ENCODE measurements at regions not wholly inside any gene's neighbourhood (a gene's known extent, or its start where the extent isn't known, plus 50 kb on each side); places are given as distances from the start of the nearest gene placed in this dataset.
"Not testable (repeated sequence)": the region's sequence is repeated elsewhere in the genome, so short reads cannot be mapped to it uniquely, and the experiment has no call there.

- intact Hi-C loops (cut with DNase I, micrococcal nuclease), result no loop called here
- DNase-seq, result peak in 1 of 3 donors; percentile 45
These were observed 105.0 kb downstream of the OLIG3 start for GRCh38 chr6:137389150-137389704.

DNA sequence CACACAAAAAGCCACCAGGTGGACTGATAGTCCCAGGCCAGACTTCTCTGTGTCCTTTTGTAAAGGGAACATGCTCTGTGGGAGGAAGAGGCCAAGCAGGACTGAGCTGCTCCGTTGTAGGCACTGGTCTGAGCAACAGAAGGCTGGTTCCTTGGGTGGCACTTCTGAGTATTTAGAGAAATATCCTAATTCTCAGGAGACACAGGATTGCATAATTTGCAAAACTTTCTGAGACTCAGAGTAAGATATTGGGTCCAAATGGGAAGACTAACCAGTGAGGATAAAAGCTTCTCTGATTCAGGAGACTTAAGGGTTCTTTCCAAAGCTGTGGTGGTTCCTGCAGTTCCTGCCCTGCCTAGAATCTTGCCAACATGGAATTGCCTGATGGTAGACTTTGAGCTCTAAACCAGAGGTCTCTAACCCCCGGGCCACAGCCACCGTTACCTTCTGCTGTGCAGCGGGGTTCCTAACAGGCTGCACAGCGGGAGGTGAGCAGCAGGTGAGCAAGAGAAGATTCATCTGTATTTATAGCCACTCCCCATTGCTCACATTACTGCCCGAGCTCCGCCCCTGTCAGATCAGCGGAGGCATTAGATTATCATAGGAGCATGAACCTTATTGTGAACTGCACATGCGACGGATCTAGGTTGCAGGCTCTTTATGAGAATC is 107.0 kb downstream of the OLIG3 start:
- DNase-seq, result no peak
- Histone ChIP-seq H3K4me3 (no peak overlapping the region), H3K36me3 (ENCODE audit: low read depth) (no peaks in the 10 kb centered on the region), H3K9me3 (no peaks in the 10 kb centered on the region), H3K4me1 (ENCODE audit: low read depth) (no peaks in the 10 kb centered on the region)
- intact Hi-C loops (cut with DNase I, micrococcal nuclease), result no loop called here
- no peak for ATAC-seq
- TF ChIP-seq, protein P1, sequence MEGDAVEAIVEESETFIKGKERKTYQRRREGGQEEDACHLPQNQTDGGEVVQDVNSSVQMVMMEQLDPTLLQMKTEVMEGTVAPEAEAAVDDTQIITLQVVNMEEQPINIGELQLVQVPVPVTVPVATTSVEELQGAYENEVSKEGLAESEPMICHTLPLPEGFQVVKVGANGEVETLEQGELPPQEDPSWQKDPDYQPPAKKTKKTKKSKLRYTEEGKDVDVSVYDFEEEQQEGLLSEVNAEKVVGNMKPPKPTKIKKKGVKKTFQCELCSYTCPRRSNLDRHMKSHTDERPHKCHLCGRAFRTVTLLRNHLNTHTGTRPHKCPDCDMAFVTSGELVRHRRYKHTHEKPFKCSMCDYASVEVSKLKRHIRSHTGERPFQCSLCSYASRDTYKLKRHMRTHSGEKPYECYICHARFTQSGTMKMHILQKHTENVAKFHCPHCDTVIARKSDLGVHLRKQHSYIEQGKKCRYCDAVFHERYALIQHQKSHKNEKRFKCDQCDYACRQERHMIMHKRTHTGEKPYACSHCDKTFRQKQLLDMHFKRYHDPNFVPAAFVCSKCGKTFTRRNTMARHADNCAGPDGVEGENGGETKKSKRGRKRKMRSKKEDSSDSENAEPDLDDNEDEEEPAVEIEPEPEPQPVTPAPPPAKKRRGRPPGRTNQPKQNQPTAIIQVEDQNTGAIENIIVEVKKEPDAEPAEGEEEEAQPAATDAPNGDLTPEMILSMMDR (IDR thresholded peaks at IDR 0.05), result no peak

More at GRCh38 chr6:137389150-137389704, 105.0 kb downstream of the OLIG3 start:
- peak; percentile 77 for ATAC-seq
- H3K9me3 ChIP-seq, result no peaks in the 10 kb centered on the region
- no peaks in the 10 kb centered on the region for H3K36me3 ChIP-seq (ENCODE audit: low read depth)
- H3K4me3 ChIP-seq, result no peak overlapping the region
- TF ChIP-seq, protein P1 (IDR thresholded peaks at IDR 0.05), result no peak
- H3K4me1 ChIP-seq (ENCODE audit: low read depth), result no peaks in the 10 kb centered on the region

DNA sequence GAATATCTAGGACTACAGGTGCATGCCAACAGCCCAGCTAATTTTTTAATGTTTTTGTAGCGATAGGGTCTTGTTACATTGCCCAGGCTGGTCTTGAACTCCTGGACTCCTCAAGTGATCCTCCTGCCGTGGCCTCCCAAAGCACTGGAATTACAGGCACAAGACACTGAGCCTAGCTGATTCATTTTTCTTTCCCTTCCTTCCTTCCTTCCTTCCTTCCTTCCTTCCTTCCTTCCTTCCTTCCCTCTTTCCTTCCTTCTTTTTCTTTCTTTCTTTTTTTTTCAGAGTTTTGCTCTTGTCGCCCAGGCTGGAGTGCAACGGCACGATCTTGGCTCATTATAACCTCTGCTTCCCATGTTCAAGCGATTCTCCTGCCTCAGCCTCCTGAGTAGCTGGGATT is 110.9 kb downstream of the OLIG3 start:
- H3K9me3 ChIP-seq; intact Hi-C loops (cut with DNase I, micrococcal nuclease); DNase-seq; ATAC-seq; H3K36me3 ChIP-seq (ENCODE audit: low read depth); H3K4me3 ChIP-seq; H3K4me1 ChIP-seq (ENCODE audit: low read depth): not testable (repeated sequence)

- no peaks in the 10 kb centered on the region for H3K4me1 ChIP-seq (ENCODE audit: low read depth)
- TF ChIP-seq, protein P1 (IDR thresholded peaks at IDR 0.05), result no peak
- no peaks in the 10 kb centered on the region for H3K9me3 ChIP-seq
- ATAC-seq (no peak), DNase-seq (no peak)
- H3K4me3 ChIP-seq, result no peak overlapping the region
- no peaks in the 10 kb centered on the region for H3K36me3 ChIP-seq (ENCODE audit: low read depth)
- intact Hi-C loops (cut with DNase I, micrococcal nuclease), result no loop called here
These were observed 116.2 kb downstream of the OLIG3 start for GRCh38 chr6:137378090-137378369.

- ATAC-seq (no peak), DNase-seq (no peak)
- H3K9me3 ChIP-seq, result no peaks in the 10 kb centered on the region
- H3K36me3 ChIP-seq (ENCODE audit: low read depth), result no peaks in the 10 kb centered on the region
- H3K4me1 ChIP-seq (ENCODE audit: low read depth), result no peaks in the 10 kb centered on the region
- intact Hi-C loops (cut with DNase I, micrococcal nuclease), result no loop called here
- H3K4me3 ChIP-seq, result no peak overlapping the region
- TF ChIP-seq, protein P1 (IDR thresholded peaks at IDR 0.05), result no peak
These were observed 120.9 kb downstream of the OLIG3 start for GRCh38 chr6:137373296-137373695.

DNA sequence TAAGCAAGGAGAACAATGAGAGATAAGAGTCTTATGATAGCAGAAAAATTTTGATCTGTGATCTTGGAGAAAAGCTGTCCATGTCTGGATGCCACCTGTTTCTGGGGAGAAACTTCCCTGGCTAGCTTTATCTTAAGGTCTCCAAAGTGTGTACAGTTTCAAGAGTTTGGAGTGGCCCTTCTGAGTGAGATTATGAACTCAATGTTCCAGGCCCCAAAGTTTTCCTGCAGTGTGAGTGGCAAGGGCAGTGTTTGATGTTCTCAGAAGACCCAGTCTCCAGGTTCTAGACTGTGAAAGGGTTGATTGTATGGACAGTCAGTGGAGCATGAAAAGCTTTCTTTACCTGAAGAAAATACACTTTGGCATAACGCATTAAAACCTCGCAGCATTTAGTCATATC is 121.7 kb downstream of the OLIG3 start:
- no peak for ATAC-seq
- TF ChIP-seq, protein P1 (IDR thresholded peaks at IDR 0.05), result no peak

More for the DNA sequence above, 121.7 kb downstream of the OLIG3 start:
- Histone ChIP-seq H3K4me1 (ENCODE audit: low read depth) (no peaks in the 10 kb centered on the region), H3K9me3 (no peaks in the 10 kb centered on the region), H3K4me3 (no peak overlapping the region), H3K36me3 (ENCODE audit: low read depth) (no peaks in the 10 kb centered on the region)
- DNase-seq, result no peak
- intact Hi-C loops (cut with DNase I, micrococcal nuclease), result no loop called here

Measured in mucosa of descending colon (tissue), 3 donors.